ENCODE measurements at regions not wholly inside any gene's neighbourhood (a gene's known extent, or its start where the extent isn't known, plus 50 kb on each side); places are given as distances from the start of the nearest gene placed in this dataset.
"Not testable (repeated sequence)": the region's sequence is repeated elsewhere in the genome, so short reads cannot be mapped to it uniquely, and the experiment has no call there.

DNA sequence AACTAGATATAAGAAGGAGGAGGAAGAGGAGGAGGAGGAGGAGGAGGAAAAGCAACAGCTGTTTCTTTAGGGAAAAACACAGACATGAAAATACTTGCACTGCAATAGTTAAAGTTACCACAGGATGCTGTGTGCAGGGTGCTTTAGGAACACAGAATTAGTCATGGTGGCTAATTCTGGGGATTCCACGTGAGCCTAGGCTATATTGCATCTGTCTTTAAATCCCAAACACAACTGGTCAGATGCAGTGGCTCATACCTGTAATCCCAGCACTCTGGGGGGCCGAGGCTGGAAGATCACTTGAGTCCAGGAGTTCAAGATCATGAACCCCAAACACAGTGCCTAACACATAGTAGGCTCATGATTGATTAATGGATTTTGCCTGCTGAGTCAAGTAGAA lies 155.3 kb upstream of the C16orf82 start:
- no peak for DNase-seq

DNA sequence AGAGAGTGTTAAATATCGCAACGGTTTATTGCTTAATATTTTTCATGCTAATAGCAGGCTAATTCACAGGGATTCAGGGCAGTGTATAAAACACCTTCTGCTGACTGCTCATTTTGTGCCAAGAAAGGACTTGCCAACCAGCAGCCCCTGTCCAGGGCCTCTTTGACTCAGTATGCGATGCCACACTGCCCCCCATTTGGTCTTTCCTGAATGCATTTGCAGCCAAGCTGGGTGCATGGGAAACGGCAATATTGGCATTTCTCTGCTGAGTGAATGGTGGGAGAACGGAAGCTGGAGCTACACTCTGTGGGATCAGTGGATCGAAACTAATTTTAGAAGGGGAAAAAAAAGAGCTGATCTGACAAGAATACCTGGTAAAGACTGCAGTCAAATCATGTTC lies 152.9 kb upstream of the C16orf82 start:
- DNase-seq: no peak

DNA sequence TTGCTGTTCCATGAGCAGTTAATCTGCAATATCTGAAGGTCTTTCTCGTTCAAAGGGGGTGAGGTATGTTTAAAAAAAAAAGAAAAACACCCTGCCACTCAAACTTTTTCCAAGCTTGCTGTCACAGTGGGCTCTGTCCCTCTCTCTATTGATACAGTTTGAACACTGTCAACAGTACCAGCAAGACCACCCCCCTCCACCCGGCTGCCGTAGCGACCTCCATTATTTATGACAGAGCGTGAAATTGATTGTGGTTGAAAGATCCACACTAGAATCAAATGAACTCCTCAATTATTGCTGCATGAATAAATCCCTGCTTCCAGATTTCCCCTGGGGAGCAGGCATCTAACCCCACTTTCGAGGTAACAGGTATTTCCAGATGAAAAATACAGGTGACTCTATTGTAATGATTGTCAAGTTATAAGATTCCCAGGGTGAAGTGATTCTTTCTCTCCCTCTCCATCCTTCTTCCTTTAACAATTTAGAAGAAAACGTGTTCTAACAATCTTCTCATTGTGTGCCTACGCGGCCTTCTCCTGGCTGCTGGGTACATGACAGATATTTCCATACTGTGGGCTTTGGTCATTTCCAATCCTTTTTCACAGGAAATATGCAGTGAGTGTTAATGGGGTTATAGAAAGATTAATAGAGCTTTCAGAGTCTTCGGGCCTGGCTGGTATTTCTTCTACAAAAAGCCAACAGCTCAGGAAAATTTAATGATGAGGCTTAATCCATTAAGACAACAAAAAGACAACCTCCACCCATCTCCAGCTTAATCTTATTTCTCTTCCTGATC lies 135.7 kb upstream of the C16orf82 start:
- DNase-seq: no peak

DNA sequence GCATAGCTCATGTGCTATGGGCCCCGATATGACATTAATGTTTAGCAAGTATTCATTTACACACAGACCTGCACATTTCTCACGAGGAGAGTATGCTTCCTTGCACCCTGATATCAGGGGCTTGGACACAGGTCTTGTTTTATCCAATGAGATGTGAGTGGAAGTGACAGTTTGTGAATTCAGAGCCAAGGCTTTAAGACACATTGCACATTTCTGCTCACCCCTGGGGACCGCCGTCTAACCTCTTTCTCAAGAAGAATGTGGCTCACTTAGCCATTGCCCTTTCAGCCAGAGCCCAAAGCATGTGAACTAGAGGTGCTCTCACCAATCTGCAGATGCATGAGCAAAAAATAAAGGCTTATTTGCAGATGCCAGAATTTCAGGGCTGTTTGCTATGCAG lies 116.1 kb upstream of the C16orf82 start:
- DNase-seq: no peak

DNA sequence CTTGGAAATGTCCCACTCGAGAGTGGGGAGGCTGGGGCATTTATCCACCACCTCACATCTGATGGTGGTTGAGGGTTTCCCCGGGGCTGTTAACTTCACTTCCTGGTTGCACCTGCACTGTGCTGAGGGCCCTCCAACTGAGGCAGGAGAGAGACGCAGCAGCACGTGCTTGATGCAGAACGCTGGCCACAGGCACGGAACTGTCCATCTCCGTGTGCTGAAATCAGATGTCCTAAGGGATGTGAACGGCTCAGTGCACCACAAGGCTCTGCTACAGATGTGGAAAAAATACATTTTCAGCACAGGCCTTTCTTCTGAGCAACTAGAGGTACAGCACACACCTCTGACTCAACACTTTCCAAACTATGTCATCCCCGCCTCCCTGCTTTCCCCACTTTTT lies 114.8 kb upstream of the C16orf82 start:
- DNase-seq: no peak

DNA sequence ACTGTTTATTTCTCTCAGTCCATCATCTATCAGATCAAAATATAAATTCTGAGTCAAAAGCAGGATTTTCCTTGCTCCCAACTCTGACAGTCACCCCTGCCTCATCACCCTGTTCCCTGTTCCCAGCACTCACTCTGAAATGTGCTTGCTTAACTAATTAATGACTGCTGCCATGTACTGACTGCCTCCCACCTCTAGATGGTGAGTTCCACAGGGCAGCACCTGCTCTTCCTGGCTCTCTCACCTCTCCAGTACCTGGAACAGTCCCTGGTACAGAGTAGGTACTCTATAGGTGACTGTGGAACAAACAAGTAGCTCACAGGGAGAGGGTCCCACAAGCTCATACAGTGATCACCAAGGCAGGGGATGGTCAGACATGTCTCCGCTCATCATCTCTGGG lies 114.3 kb upstream of the C16orf82 start:
- DNase-seq: no peak

DNA sequence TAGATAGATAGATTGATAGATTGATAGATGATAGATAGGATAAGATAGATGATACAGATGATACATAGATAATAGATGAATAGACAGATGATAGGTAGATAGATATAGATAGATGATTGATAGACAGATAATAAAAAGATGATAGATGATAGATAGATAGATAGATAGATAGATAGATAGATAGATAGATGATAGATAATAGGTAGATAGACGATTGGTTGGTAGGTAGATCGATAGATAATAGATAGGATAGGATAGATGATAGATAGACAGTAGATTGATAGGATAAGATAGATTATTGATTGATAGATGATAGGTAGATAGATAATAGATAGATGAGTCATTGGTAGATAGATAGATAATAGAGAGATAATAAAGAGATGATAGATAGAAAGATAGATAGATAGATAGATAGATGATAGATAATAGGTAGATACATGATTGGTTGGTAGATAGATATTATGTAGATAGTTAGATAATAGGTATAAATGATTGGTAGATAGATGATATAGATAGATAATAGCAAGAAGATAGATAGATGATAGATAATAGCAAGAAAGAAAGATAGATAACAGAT lies 109.4 kb upstream of the C16orf82 start:
- no peak for DNase-seq

DNA sequence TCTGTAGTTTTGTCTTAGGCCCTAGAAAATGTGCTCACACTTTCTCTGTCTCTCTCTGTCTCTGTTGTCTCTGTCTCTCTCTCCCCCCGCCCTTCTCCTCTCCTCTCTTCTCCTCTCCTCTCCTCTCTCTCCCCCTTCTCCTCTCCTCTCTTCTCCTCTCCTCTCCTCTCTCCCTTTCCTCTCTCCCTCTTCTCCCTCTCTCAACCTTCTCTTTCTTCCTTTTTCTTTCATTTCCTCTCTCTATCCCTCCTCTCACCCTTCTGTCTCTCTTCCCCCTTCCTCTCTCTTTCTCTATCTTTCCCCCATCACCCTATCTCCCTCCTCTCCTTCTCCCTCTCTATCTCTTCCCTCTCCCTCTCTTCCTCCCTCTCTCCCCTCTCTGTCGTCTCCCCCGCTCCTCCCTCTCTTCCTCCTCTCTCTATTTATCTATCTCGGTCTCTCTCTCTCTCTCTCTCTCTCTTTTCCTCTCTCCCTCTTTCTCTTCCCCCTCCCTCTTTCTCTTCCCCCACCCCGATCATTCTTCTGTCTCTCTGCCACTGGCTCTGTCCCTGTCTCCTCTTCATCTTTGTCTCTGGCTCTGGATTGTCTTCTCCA lies 107.2 kb upstream of the C16orf82 start:
- DNase-seq: no peak

DNA sequence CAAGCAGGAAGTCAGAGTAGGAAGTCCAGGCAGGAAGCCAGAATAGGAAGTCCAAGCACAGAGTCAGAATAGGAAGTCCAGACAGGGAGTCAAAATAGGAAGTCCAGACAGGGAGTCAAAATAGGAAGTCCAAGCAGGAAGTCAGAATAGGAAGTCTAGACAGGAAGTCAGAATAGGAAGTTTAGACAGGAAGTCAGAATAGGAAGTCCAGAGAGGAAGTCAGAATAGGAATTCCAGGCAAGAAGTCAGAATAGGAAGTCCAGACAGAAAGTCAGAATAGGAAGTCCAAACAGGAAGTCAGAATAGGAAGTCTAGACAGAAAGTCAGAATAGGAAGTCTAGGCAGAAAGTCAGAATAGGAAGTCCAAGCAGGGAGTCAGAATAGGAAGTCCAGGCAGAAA lies 105.3 kb upstream of the C16orf82 start:
- DNase-seq: no peak

DNA sequence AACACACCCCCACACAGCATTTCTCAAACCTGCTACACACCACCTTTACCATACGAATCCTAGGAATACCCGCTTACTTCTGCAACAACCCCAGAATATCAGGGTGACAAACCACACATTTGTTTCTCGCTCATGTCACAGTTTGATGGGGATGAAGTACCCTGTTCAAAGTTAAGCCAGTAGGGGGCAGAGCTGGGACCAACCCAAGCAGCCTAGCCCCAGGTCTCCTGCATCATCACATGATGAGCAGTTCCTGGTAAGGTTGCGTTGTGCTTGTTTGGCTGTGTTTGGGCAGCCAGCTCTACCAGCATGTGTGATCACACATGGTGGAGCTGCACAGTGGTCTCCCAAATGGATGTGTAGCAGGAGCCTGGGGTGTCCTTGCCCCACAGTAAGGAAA lies 103.6 kb upstream of the C16orf82 start:
- no peak for DNase-seq

DNA sequence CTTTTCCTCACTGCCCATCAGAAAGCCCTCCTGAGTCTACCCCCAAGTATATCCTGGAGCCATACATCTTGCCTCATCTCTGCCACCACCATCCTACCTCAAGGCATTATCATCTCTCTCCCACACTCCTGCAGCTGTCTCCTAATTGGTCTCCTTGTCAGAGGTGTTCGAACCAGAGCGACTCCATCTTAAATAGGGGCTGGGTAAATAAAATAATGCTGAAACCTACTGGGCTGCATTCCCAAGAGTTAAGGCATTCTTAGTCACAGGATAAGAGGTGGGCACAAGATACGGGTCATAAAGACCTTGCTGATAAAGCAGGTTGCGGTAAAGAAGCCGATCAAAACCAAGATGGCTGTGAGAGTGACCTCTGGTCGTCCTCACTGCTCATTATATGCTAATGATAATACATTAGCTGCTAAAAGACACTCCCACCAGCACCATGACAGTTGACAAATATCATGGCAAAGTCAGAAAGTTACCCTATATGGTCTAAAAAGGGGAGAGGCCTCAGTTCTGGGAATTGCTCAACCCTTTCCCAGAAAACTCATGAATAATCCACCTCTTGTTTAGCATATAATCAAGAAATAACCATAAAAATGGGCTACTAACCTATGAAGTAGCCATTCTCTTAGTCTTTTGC lies 97.0 kb upstream of the C16orf82 start:
- no peak for DNase-seq

DNA sequence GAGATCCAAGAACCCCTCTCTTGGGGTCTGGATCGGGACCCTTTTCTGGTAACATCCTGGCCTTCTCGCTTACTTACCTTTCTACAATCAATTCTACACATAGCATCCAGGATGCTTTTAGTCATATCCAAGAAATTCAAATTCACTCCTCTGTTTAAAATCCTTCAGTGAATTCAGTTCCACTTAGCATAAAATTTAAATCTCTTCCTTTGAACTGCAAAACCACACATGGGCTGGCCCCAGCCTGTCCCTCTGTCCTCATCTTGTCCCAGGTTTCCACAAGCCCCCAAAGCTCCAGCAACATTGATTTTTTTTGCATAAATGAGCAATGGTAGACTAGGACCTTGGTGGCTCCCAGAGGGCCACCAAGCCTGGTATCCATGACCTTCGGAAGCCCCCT lies 96.4 kb upstream of the C16orf82 start:
- no peak for DNase-seq

DNA sequence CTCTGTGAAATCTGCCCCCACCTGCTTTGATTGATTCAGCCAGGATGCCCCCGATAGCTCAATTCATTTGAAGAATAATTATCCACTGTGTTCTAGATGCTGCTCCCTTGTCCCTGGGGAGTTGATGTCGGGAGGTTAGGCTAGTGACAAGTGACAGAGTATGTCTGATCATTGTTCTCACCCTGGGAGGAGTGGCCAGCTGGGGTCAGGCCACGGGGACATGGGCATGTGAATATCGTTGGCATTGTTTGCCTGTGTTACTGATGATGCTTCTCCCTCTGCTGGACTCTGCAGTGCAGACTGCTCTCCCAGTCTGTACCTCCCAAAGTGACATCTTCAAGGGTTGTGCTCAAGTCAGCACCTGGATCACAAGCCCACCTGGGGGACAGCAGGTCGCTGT lies 89.9 kb upstream of the C16orf82 start:
- DNase-seq: no peak

DNA sequence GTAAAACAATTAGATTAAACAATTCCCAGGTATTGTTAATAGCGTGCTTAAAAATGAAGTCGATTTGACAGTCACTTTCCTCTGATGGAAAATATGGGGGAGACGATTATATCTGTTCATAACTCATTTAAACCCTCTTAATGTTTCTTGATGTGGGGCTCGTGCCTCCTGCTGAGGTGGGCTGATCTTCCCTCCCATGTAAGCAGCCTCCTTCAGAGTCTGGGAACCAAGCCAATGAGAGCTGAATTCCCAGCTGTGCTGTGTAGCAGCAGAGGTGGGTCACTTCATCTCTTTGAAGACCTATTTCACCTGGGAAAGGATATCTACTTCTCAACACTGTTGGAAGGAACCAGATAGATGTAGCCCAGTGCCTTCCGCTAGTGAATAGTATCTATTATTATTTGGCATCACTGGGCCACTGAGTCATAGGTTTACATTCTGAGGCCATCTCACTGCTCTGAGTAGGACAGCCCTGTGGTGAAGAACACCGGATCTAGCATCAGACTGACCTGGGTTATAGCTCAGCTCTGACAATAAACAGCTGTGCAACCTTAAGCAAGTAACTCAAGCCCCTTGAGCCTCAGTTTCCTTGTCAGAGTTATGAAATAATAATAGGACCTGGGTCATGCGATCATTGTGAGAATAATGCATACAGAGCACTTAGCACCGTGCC lies 85.3 kb upstream of the C16orf82 start:
- DNase-seq: no peak

DNA sequence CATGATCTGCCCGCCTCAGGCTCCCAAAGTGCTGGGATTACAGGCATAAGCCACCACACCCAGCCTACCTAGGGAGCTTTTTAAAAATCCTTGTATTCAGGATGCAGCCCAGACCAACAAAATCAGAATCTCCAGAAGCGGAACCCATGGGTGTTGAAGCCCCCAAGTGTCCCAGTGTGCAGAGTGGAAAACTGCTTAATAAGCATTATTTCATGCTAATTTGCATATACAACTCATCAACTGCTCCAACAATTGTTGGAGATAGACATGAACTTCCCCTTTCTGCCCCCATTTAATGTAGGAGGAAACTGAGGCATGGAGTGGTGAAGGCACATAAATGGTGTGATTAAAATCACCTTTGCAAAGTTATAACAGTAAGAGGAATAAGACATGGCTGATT lies 84.3 kb upstream of the C16orf82 start:
- DNase-seq: no peak

DNA sequence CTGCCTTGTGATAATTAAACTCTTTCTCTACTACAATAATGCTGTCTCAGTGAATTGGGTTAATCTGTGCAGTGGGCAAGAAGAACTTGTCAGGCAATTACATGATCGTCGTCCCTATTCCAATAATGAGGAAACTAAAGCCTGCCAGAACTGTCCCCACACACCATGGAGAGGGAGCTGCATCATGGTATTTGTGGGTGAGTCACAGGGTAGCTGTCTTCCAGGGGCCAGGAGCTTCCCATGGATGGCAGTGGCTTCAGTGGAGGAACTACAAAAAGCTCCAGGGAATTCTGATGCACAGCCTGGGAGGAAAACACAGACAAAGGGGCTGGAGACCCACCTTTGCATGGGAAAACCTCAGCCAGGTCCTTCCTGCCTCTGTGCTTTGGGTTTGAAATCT lies 83.3 kb upstream of the C16orf82 start:
- no peak for DNase-seq

DNA sequence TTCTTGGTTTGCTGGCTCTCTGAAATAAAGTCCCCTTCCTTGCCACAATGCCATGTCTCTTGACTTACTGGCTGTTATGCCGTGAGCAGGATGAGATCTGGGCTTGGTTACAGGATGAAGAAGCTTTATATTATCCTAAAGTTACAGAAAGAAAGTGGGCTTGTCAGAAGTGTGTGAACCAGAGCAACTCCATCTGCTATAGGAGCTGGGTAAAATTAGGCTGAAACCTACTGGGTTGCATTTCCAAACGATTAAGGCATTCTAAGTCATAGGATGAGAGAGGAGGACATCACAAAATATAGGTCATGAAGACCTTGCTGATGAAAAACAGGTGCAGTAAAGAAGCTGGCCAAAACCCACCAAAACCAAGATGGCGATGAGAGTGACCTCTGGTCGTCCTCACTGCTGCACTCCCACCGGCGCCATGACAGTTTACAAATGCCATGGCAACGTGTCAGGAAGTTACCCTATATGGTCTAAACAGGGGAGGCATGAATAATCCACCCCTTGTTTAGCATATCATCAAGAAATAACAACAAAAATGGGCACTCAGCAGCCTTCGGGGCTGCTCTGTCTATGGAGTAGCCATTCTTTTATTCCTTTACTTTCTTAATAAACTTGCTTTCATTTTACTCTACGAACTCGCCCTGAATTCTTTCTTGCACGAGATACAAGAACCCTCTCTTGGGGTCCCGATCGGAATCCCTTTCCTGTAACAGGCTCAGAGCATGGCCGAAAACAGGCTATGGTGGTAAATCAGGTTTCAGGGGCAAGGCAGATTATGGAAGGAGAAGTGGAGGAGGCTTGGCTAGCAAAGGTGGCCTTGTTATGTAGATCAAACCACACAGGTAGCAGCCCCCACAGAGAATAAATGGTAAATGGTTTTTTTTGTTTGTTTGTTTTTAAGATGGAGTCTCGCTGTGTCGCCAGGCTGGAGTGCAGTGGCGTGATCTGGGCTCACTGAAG lies 81.3 kb upstream of the C16orf82 start:
- DNase-seq: no peak

DNA sequence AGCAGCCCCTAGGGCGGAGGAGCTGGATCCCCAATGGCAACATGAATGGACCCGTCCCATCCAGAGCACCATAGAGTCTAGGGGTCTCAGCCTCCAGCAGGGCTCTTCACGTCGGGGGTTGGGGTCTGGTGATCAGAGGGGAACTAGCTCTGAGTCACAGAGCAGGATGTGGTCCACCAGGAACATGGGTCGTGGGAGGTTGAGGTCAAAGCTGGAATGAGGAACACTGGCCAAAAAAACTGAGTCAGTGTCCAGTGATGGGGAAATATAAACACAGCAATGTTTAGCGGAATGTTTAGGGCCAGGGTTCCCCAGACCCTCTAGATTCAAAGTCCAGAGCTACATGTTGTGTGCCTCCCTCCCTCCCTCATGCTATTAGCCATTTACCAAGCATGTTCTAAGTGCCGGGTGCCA lies 79.1 kb upstream of the C16orf82 start:
- peak; percentile 0 for DNase-seq

DNA sequence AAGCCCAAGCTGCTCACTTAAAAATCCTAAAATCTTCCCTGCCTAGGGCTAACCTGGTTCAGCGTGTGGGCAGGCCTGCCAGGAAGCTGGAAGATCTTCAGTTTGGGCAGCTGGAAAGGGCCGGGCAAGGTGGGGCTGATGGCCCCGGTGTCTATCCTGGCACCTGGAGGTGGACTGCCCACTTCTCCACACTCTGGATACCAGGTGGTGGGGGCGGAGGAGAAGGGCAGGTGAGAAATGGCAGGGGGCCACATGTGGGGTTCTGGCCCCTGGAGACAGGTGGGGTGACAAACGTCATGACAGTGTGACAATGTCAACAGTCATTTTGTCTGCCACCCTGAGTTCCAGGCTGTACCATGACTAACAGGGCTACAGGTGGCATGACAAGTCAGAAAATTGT lies 78.5 kb upstream of the C16orf82 start:
- no peak for DNase-seq

DNA sequence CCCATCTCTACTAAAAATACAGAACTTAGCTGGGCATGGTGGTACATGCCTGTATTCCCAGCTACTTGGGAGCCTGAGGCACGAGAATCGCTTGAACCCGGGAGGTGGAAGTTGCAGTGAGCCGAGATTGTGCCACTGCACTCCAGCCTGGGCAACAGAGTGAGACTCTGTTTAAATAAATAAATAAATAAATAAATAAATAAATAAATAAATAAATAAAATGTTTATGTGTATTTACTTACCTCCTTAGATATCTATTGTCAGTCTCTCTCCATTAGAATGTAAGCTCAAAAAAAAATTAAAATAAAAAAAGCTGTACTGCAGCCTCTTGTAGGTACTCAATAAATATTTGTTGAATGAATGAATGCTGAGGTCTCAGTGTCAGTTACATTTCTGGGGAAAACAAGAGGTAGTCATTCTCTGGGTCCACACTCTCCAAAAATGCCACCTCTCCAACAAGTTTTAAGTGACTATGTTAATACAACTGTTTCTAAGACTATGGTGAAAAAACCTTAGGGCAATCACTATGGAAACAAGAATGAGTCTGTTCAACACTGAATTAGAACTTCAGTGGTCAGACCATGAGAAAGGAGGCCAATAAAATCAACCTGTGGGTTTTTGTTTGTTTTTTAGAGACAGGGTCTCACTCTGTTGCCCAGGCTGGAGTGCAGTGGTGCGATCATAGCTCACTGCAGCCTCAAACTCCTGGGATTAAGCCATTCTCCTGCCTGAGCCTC lies 76.2 kb upstream of the C16orf82 start:
- DNase-seq: not testable (repeated sequence)

DNA sequence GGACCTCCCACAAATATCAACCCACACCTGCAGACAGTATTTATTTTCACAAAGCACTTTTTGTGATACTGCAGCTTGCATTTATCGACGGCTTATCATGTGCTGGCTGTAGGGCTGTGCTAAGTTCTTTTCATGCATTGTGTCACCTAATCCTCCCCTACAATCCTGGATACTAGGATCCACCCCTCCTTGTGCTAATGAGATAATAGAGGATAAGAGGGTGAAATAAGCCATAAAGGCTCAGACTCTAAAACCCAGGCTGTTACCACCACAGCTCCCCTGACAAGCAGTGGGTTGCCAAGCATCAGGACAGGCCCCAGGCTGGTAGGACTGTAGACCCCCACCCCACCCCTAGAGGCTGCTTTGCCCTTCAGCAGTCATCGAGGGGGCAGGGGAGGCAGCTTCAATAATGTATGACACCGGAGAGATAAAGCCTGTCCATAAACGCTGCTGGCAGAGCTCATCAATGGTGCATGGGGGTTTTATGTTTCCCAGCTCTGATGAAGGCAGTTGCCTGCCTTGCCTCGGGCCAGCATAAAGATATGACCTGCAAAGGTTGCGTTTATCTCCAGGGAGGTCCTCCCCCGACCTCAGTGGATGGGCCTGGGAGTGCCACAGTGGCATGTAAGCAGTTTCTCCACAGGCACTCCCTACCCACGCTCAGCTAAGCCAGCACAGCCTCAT lies 73.9 kb upstream of the C16orf82 start:
- DNase-seq: no peak
